ENCODE measurements at regions not wholly inside any gene's neighbourhood (a gene's known extent, or its start where the extent isn't known, plus 50 kb on each side); places are given as distances from the start of the nearest gene placed in this dataset.

- no peak for DNase-seq
Measured at GRCh38 chr5:144915452-144915851, 744.8 kb downstream of the KCTD16 start.

GRCh38 chr5:144913661-144914060 lies 743.0 kb downstream of the KCTD16 start:
- no peak for DNase-seq

- no peak for DNase-seq
Measured at GRCh38 chr5:144896473-144896872, 725.8 kb downstream of the KCTD16 start.

GRCh38 chr5:144886668-144887067 lies 716.0 kb downstream of the KCTD16 start:
- DNase-seq: no peak

- no peak for DNase-seq
Measured at GRCh38 chr5:144882739-144883283, 712.1 kb downstream of the KCTD16 start.

GRCh38 chr5:144880513-144880912 lies 709.8 kb downstream of the KCTD16 start:
- DNase-seq: no peak

- DNase-seq: no peak
Measured at GRCh38 chr5:144876990-144877389, 706.3 kb downstream of the KCTD16 start.

GRCh38 chr5:144873076-144873475 lies 702.4 kb downstream of the KCTD16 start:
- DNase-seq: no peak

GRCh38 chr5:144864118-144864517 lies 693.4 kb downstream of the KCTD16 start:
- no peak for DNase-seq

- DNase-seq: no peak
Measured at GRCh38 chr5:144857454-144857853, 686.8 kb downstream of the KCTD16 start.

GRCh38 chr5:144844086-144844485 lies 673.4 kb downstream of the KCTD16 start:
- no peak for DNase-seq

- DNase-seq: no peak
Measured at GRCh38 chr5:144832416-144832815, 661.7 kb downstream of the KCTD16 start.

GRCh38 chr5:144831650-144832049 lies 661.0 kb downstream of the KCTD16 start:
- no peak for DNase-seq

GRCh38 chr5:144822503-144822902 lies 651.8 kb downstream of the KCTD16 start:
- no peak for DNase-seq

GRCh38 chr5:144820278-144820677 lies 649.6 kb downstream of the KCTD16 start:
- DNase-seq: no peak

- no peak for DNase-seq
Measured at GRCh38 chr5:144815131-144815530, 644.5 kb downstream of the KCTD16 start.

GRCh38 chr5:144812763-144813162 lies 642.1 kb downstream of the KCTD16 start:
- DNase-seq: no peak

- DNase-seq: no peak
Measured at GRCh38 chr5:144800169-144800568, 629.5 kb downstream of the KCTD16 start.

GRCh38 chr5:144798595-144798994 lies 627.9 kb downstream of the KCTD16 start:
- no peak for DNase-seq

- DNase-seq: no peak
Measured at GRCh38 chr5:144794922-144795321, 624.2 kb downstream of the KCTD16 start.

GRCh38 chr5:144788556-144788955 lies 617.9 kb downstream of the KCTD16 start:
- DNase-seq: no peak

- no peak for DNase-seq
Measured at GRCh38 chr5:144788046-144788445, 617.4 kb downstream of the KCTD16 start.

GRCh38 chr5:144779368-144779767 lies 608.7 kb downstream of the KCTD16 start:
- no peak for DNase-seq

- DNase-seq: no peak
Measured at GRCh38 chr5:144778561-144778960, 607.9 kb downstream of the KCTD16 start.

GRCh38 chr5:144774197-144774596 lies 603.5 kb downstream of the KCTD16 start:
- no peak for DNase-seq

GRCh38 chr5:144773628-144774027 lies 603.0 kb downstream of the KCTD16 start:
- no peak for DNase-seq

All from NCI-H187 treated with DMSO at 0.1 percent for 48 hours (cell line).